ENCODE measurements at regions not wholly inside any gene's neighbourhood (a gene's known extent, or its start where the extent isn't known, plus 50 kb on each side); places are given as distances from the start of the nearest gene placed in this dataset.

GRCh38 chr5:173777149-173777548 is 111.0 kb upstream of the CPEB4 start:
- intact Hi-C loops (cut with DNase I; ENCODE audit: low total_unique reads), result no loop called here
- Histone ChIP-seq H3K9me3 (no peaks in the 10 kb centered on the region), H3K4me1 (peaks cover 0 to 6% of the 10 kb centered on the region in 2 donors), H3K36me3 (no peaks in the 10 kb centered on the region), H3K27me3 (no peaks in the 10 kb centered on the region), H3K4me3 (no peak overlapping the region), H3K27ac (no peak overlapping the region)
- no peak for DNase-seq
- no peak for TF ChIP-seq POLR2A (IDR thresholded peaks at IDR 0.05)
- no peak for TF ChIP-seq CTCF (IDR thresholded peaks at IDR 0.05)

DNA sequence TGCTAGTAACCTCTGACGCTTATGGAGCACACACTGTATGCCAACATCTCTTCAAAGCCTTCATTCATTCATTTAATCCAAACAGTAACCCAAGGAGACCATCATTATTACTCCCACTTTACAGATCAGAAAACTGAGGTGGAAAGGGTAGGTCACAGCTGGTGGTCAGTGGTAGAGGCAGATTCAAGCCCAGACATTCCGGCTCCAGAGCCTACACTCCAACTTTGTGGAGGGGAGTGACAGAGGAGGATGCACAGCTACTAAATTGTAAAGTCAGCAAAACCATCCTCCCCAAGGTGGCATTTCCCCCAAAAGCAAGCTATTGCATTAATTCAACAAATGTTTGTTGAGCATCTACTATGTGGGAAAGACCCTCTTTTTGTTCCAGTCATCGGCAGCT is 110.5 kb upstream of the CPEB4 start:
- no peak for DNase-seq
- Histone ChIP-seq H3K4me1 (peaks cover 0 to 6% of the 10 kb centered on the region in 2 donors), H3K4me3 (no peak overlapping the region), H3K9me3 (no peaks in the 10 kb centered on the region), H3K27me3 (no peaks in the 10 kb centered on the region), H3K36me3 (no peaks in the 10 kb centered on the region), H3K27ac (no peak overlapping the region)
- intact Hi-C loops (cut with DNase I; ENCODE audit: low total_unique reads), result no loop called here
- TF ChIP-seq POLR2A (IDR thresholded peaks at IDR 0.05) (no peak), CTCF (IDR thresholded peaks at IDR 0.05) (no peak)

DNA sequence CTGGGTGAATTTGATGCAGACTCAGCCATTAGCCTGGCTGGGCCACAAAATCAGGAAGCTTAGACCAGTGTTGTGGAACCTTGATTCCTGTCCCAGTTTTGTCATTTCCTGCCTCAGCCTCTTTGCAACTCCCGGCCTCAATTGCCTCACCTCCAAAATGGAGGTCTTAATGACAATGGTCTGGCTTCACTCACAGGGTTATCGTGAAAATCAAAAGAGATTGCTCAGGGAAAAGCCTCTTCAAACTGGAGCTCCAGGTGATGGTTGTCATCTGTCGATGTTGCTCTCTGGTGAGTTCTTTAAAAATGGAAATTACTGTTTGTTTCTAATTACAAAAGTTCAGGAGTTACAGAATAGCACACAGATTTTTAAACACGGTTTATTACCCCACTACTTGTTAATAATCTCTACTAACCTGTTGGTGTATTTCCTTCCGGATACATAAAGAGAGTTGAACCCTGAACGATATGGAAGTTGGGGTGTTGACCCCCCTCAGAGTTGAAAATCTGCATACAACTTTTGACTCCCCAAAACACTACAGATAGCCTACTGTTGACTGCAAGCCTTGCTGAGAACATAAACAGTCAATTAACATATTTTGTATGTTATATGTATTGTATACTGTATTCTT is 109.9 kb upstream of the CPEB4 start:
- Histone ChIP-seq H3K27ac (no peak overlapping the region), H3K36me3 (no peaks in the 10 kb centered on the region), H3K9me3 (no peaks in the 10 kb centered on the region), H3K27me3 (no peaks in the 10 kb centered on the region), H3K4me1 (peaks cover 0 to 6% of the 10 kb centered on the region in 2 donors), H3K4me3 (no peak overlapping the region)
- intact Hi-C loops (cut with DNase I; ENCODE audit: low total_unique reads), result no loop called here
- no peak for DNase-seq
- TF ChIP-seq CTCF (IDR thresholded peaks at IDR 0.05) (no peak), POLR2A (IDR thresholded peaks at IDR 0.05) (no peak)

DNA sequence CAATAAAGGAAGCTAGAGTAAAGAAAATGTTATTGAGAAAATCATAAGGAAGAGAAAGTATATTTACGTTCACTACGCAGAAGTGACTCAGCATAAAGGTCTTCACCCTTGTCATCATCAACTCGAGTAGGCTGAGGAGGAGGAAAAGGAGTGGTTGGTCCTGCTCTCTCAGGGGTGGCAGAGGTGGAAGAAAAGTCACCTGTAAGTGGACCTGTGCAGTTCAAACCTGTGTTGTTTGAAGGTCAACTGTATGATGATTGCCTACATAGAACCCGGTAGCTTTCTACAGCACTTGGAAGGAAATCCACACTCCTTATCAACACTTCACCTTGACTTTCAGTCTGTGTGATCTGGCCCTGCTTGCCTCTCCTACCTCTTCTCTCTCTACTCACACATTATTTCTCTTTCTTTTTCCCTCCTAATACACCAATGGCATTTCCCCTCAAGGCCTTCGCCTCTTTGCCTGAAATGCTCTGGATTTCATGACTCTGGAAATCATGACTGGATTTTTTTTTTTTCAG is 109.3 kb upstream of the CPEB4 start:
- H3K4me1 ChIP-seq, result peaks cover 0 to 6% of the 10 kb centered on the region in 2 donors
- no peaks in the 10 kb centered on the region for H3K36me3 ChIP-seq
- intact Hi-C loops (cut with DNase I; ENCODE audit: low total_unique reads), result no loop called here
- H3K4me3 ChIP-seq, result no peak overlapping the region
- no peak for DNase-seq
- no peak for TF ChIP-seq POLR2A (IDR thresholded peaks at IDR 0.05)
- TF ChIP-seq CTCF (IDR thresholded peaks at IDR 0.05), result no peak
- H3K9me3 ChIP-seq, result no peaks in the 10 kb centered on the region
- no peaks in the 10 kb centered on the region for H3K27me3 ChIP-seq
- no peak overlapping the region for H3K27ac ChIP-seq

GRCh38 chr5:173780235-173781234 is 107.6 kb upstream of the CPEB4 start:
- TF ChIP-seq CTCF (IDR thresholded peaks at IDR 0.05) (no peak), POLR2A (IDR thresholded peaks at IDR 0.05) (no peak)
- H3K4me1 ChIP-seq, result peaks cover 0 to 6% of the 10 kb centered on the region in 2 donors
- intact Hi-C loops (cut with DNase I; ENCODE audit: low total_unique reads), result no loop called here
- H3K4me3 ChIP-seq, result no peak overlapping the region
- DNase-seq, result no peak
- H3K27ac ChIP-seq, result no peak overlapping the region
- H3K9me3 ChIP-seq, result no peaks in the 10 kb centered on the region
- no peaks in the 10 kb centered on the region for H3K27me3 ChIP-seq
- no peaks in the 10 kb centered on the region for H3K36me3 ChIP-seq
